ENCODE measurements at regions not wholly inside any gene's neighbourhood (a gene's known extent, or its start where the extent isn't known, plus 50 kb on each side); places are given as distances from the start of the nearest gene placed in this dataset.
"Not testable (repeated sequence)": the region's sequence is repeated elsewhere in the genome, so short reads cannot be mapped to it uniquely, and the experiment has no call there.

DNA sequence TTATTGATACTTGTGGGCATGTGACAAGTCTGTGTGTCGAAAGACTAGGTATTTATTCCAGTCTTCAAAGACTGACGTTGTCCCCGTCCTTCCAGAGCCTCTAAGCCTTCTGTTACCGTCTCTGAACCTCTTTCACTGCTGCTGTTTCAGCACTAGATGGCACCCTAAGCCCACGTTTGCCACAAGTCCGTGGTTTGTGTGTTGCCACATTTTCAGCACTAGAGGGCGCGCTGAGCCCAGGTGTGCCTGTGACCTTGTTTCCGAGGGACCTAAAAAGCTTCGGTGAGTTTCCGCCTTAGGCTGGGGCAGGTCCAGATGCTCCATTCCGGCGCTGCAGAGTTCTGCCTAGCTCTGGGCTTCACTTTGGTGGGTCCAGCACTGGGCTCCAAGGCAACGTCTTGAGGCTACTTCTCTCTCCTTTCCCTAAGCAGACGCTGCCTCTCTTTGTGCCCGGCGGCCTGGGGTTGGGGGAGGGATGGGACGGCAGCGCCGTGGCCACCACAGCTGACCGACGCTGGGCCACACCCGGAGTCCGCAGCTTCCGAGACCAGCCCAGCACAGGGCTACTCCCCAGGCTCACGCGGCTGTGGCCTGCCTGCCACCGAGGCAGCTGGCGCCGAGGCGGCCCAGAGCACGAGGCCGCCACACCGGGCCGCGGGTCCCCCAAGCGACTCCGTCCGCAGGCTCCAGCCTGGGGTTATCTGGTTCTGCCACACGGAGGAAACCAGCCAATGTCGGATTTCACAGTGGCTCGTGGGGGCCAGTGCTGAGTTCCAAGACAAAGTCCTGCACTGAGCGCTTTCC, 520.2 kb downstream of the REEP3 start:
- ATAC-seq, result peak; percentile 92
- peak overlapping the region; percentile 10 for H3K4me3 Mint-ChIP-seq

GRCh38 chr10:64041989-64042490, 520.8 kb downstream of the REEP3 start:
- DNase-seq (ENCODE audit: low spot score), result no peak
- peak overlapping the region; percentile 14 for H3K4me3 Mint-ChIP-seq
- H3K36me3 Mint-ChIP-seq, result no peaks in the 10 kb centered on the region
- peaks cover 6 to 12% of the 10 kb centered on the region in 2 donors for H3K27me3 Mint-ChIP-seq
- peaks cover 0 to 5% of the 10 kb centered on the region in 2 donors for H3K4me1 Mint-ChIP-seq (ENCODE audit: low read depth in 2 of 2)
- no peaks in the 10 kb centered on the region for H3K9me3 Mint-ChIP-seq
- peak; percentile 24 to 43 for ATAC-seq
- no peak overlapping the region for H3K27ac Mint-ChIP-seq

More for the DNA sequence above, 520.2 kb downstream of the REEP3 start:
- H3K27ac Mint-ChIP-seq, result no peak overlapping the region
- DNase-seq (ENCODE audit: low spot score), result peak; percentile 79
- no peaks in the 10 kb centered on the region for H3K36me3 Mint-ChIP-seq
- peaks cover 0 to 5% of the 10 kb centered on the region in 2 donors for H3K4me1 Mint-ChIP-seq (ENCODE audit: low read depth in 2 of 2)
- no peaks in the 10 kb centered on the region for H3K9me3 Mint-ChIP-seq
- H3K27me3 Mint-ChIP-seq, result peaks cover 8 to 13% of the 10 kb centered on the region in 2 donors

GRCh38 chr10:64044098-64044497, 522.9 kb downstream of the REEP3 start:
- Mint-ChIP-seq H3K27ac (no peak overlapping the region), H3K27me3 (peaks cover 8 to 12% of the 10 kb centered on the region in 2 donors), H3K4me3 (no peak overlapping the region), H3K9me3 (no peaks in the 10 kb centered on the region), H3K4me1 (ENCODE audit: low read depth in 2 of 2) (peaks cover 0 to 5% of the 10 kb centered on the region in 2 donors), H3K36me3 (no peaks in the 10 kb centered on the region)
- ATAC-seq (no peak), DNase-seq (ENCODE audit: low spot score) (no peak)

- peaks cover 8 to 12% of the 10 kb centered on the region in 2 donors for H3K27me3 Mint-ChIP-seq
- not testable (repeated sequence) for ATAC-seq; H3K4me1 Mint-ChIP-seq (ENCODE audit: low read depth in 2 of 2); H3K9me3 Mint-ChIP-seq; H3K27ac Mint-ChIP-seq; H3K36me3 Mint-ChIP-seq; H3K4me3 Mint-ChIP-seq; DNase-seq (ENCODE audit: low spot score)
These were observed 523.9 kb downstream of the REEP3 start for GRCh38 chr10:64044957-64045632.

- Mint-ChIP-seq H3K27ac (no peak overlapping the region), H3K4me1 (ENCODE audit: low read depth in 2 of 2) (no peaks in the 10 kb centered on the region), H3K36me3 (no peaks in the 10 kb centered on the region), H3K9me3 (no peaks in the 10 kb centered on the region), H3K27me3 (peaks cover 3 to 11% of the 10 kb centered on the region in 2 donors), H3K4me3 (no peak overlapping the region)
- no peak for ATAC-seq
- DNase-seq (ENCODE audit: low spot score), result no peak
These were observed 533.2 kb downstream of the REEP3 start for GRCh38 chr10:64054392-64054791.

DNA sequence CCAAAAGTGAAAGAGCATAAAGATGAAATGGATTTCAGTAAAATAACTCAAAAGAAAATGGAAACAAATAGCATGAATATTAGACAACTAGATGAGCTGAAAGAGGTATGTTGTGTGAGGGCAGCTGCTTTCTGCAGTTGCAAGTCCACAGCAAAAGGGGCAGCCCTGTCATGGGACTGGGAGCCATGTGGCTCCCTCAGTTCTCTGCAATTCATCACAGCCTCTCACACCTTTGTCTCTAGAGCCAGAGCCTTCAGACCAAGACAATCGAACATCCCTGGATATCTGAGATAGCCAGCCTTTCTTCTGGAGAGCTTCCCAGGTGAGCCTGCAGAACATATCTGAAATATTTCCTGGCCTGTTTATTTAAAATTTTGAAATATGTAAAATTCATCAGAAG, 538.7 kb downstream of the REEP3 start:
- Mint-ChIP-seq H3K36me3 (no peaks in the 10 kb centered on the region), H3K9me3 (no peaks in the 10 kb centered on the region)

GRCh38 chr10:64060389-64060788, 539.2 kb downstream of the REEP3 start:
- Mint-ChIP-seq H3K36me3 (no peaks in the 10 kb centered on the region), H3K4me1 (ENCODE audit: low read depth in 2 of 2) (no peaks in the 10 kb centered on the region), H3K4me3 (no peak overlapping the region), H3K27me3 (peaks cover 9 to 10% of the 10 kb centered on the region in 2 donors), H3K9me3 (no peaks in the 10 kb centered on the region), H3K27ac (no peak overlapping the region)
- DNase-seq (ENCODE audit: low spot score) (no peak), ATAC-seq (no peak)

More for the DNA sequence above, 538.7 kb downstream of the REEP3 start:
- no peak overlapping the region for H3K4me3 Mint-ChIP-seq
- no peak overlapping the region for H3K27ac Mint-ChIP-seq
- H3K4me1 Mint-ChIP-seq (ENCODE audit: low read depth in 2 of 2), result no peaks in the 10 kb centered on the region
- H3K27me3 Mint-ChIP-seq, result peaks cover 9 to 15% of the 10 kb centered on the region in 2 donors
- no peak for DNase-seq (ENCODE audit: low spot score)
- no peak for ATAC-seq

DNA sequence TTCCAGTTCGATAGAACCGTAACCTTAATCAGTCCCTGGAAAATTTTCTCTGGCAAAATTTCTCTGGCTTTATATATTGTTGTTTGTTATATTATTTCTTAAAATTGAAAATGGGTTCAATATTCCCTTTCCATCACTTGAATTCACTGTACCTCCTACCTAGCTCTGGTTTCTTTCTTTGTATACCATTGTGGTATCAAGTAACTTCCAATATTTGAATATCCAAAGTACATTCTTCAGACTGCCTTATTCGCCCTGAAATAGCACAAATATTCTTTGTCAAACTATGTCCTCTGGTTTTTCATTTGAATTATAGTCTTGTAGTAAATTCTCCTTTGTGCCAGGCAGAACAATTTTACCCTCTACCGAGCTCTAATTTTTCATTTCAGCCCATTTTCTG, 541.6 kb downstream of the REEP3 start:
- DNase-seq (ENCODE audit: low spot score) (no peak), ATAC-seq (no peak)
- Mint-ChIP-seq H3K36me3 (no peaks in the 10 kb centered on the region), H3K27me3 (peaks cover 6 to 10% of the 10 kb centered on the region in 2 donors), H3K27ac (no peak overlapping the region), H3K4me3 (no peak overlapping the region), H3K4me1 (ENCODE audit: low read depth in 2 of 2) (no peaks in the 10 kb centered on the region), H3K9me3 (no peaks in the 10 kb centered on the region)

GRCh38 chr10:64067009-64067606, 545.9 kb downstream of the REEP3 start:
- Mint-ChIP-seq H3K4me1 (ENCODE audit: low read depth in 2 of 2) (no peaks in the 10 kb centered on the region), H3K9me3 (no peaks in the 10 kb centered on the region), H3K36me3 (no peaks in the 10 kb centered on the region), H3K27me3 (peaks cover 0 to 3% of the 10 kb centered on the region in 2 donors), H3K27ac (no peak overlapping the region), H3K4me3 (no peak overlapping the region)
- DNase-seq (ENCODE audit: low spot score) (no peak), ATAC-seq (no peak)

DNA sequence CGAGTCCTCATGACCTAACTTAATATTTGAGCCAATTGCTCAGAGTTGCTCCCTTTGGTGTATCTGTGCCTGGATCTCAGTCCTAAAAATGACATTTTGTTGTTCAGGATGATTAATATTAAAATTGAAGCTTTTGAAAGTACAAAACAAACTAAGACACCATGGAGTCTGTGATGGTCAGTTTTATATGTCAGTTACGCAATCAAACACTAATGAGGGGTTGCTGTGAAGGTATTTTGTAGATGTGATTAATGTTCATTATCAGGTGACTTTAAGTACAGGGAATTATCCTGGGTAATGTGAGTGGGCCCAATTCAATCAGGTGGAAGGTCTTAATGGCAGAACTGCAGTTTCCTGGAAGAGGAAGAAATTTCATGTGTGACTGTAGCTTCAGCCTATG, 546.7 kb downstream of the REEP3 start:
- Mint-ChIP-seq H3K9me3 (no peaks in the 10 kb centered on the region), H3K4me3 (no peak overlapping the region), H3K27ac (no peak overlapping the region), H3K4me1 (ENCODE audit: low read depth in 2 of 2) (no peaks in the 10 kb centered on the region), H3K36me3 (no peaks in the 10 kb centered on the region), H3K27me3 (peaks cover 0 to 3% of the 10 kb centered on the region in 2 donors)
- DNase-seq (ENCODE audit: low spot score) (no peak), ATAC-seq (no peak)

DNA sequence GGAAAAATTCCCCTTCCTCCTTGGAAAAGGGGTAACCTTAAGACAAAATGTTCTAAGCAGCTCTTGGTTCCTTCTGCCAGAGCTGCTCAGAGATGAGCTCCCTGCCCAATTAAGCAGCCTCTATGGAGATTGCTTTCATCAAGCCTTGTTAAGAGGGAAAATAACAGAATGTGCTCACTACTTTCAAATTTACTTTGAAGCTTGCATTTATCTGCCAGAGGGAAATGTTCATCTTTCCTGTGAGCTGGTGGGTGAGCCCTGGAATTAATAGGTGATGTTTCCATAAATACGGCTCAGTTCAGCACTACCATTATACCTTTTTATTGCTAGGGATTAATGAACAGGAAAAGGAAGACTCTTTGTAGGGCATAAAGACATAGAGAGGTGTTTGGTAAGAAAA, 549.0 kb downstream of the REEP3 start:
- no peak for ATAC-seq
- no peaks in the 10 kb centered on the region for H3K4me1 Mint-ChIP-seq (ENCODE audit: low read depth in 2 of 2)
- H3K27me3 Mint-ChIP-seq, result no peaks in the 10 kb centered on the region
- no peak for DNase-seq (ENCODE audit: low spot score)
- no peaks in the 10 kb centered on the region for H3K36me3 Mint-ChIP-seq
- peaks cover 4% of the 10 kb centered on the region for H3K9me3 Mint-ChIP-seq
- no peak overlapping the region for H3K4me3 Mint-ChIP-seq
- no peak overlapping the region for H3K27ac Mint-ChIP-seq

DNA sequence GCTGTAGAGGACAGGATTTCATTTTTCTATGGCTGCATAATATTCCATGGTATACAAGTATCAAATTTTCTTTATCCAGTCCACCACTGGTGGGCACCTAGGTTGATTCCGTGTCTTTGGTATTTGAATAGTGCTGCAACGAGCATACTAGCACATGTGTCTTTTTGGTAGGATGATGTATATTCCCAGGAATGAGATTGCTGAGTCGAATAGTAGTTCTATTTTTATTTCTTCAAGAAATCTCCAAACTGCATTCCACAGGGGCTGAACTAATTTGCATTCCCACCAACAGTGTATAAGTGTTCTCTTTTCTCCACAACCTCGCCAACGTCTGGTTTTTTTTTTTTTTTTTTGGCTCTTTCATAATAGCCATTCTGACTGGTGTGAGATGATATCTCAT, 550.0 kb downstream of the REEP3 start:
- peaks cover 4% of the 10 kb centered on the region for H3K9me3 Mint-ChIP-seq
- H3K36me3 Mint-ChIP-seq, result no peaks in the 10 kb centered on the region
- no peaks in the 10 kb centered on the region for H3K27me3 Mint-ChIP-seq
- DNase-seq (ENCODE audit: low spot score) (no peak), ATAC-seq (no peak)
- no peak overlapping the region for H3K27ac Mint-ChIP-seq
- no peak overlapping the region for H3K4me3 Mint-ChIP-seq
- H3K4me1 Mint-ChIP-seq (ENCODE audit: low read depth in 2 of 2), result no peaks in the 10 kb centered on the region

DNA sequence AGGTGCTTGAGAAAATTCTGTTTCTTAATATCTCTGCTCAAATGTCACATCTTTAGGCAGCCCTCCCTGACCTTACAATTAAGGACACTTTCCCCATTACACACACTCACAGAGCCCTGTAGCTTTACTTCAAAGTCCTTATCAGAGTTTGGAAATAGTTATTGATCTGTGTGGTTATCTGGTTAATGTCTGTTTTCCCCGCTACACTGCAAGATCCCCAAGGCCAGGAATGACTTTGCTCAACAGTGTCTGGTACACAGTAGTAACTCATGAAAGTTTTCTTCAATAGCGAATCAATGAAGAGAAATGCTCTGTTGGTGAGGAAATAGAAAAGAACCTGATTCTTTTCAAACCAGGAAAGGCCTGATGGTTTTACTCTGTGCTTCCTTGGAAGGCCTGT, 554.4 kb downstream of the REEP3 start:
- H3K27me3 Mint-ChIP-seq, result peaks cover 0 to 5% of the 10 kb centered on the region in 2 donors
- no peaks in the 10 kb centered on the region for H3K4me1 Mint-ChIP-seq (ENCODE audit: low read depth in 2 of 2)
- no peak for ATAC-seq
- H3K36me3 Mint-ChIP-seq, result no peaks in the 10 kb centered on the region
- H3K4me3 Mint-ChIP-seq, result no peak overlapping the region
- no peak overlapping the region for H3K27ac Mint-ChIP-seq
- H3K9me3 Mint-ChIP-seq, result peaks cover 4% of the 10 kb centered on the region
- no peak for DNase-seq (ENCODE audit: low spot score)

Measured in natural killer cell treated with Interleukin-12 subunit alpha and Interleukin-12 subunit beta and Interleukin-15 and Interleukin-18, amount 100 ng/mL, for 72 hours (primary cell).